NCI-H1417 (cell line): ENCODE measurements at regions not wholly inside any gene's neighbourhood (a gene's known extent, or its start where the extent isn't known, plus 50 kb on each side); places are given as distances from the start of the nearest gene placed in this dataset.
"Not testable (repeated sequence)": the region's sequence is repeated elsewhere in the genome, so short reads cannot be mapped to it uniquely, and the experiment has no call there.

ENCODE experiments used
- DNase-seq, 3 experiments: peaks; one replicate each; lab custom pipeline; 2025; lab: John Stamatoyannopoulos, UW

GRCh38 chr18:76605341-76605929 lies 110.4 kb upstream of the ZNF516 start:
- DNase-seq: no peak

- no peak for DNase-seq
Observed at GRCh38 chr18:76604935-76605240, 109.8 kb upstream of the ZNF516 start.

DNA sequence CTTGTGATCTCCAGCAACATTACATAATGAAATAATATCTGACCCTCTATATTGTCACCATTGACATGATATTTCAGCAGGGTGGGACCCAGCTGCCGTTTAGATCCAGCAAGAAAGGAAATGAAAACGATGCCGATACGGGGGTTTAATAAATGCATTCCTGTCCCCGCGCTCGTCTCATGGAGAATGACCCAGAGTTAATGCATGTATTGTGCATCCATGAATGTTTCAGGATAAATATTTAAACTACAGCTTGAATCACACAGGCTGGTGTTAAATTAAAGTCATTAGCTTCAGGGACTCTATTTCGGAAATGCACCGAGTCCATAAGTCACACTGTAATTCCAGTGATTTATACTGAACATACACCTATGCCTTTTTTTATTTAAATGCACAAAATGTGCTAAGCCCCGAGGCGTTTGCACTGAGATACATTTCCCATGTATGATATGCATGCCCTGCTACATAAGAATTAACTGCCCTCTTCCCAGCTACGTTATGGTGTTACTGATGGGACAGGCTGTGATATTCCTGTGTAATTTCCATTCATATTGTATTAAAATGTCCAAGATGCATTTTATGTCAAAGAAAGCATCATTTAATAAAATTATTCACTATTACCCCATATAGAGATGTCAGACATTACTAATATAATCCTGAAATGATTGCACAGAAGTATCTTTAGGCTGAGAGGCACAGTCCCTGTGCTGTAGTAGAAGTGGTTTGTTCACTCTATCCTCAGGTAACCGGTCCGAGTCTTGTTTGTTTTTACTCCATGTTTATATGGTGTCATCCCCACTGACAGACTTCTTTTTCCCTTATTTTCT lies 109.3 kb upstream of the ZNF516 start:
- DNase-seq: no peak

DNA sequence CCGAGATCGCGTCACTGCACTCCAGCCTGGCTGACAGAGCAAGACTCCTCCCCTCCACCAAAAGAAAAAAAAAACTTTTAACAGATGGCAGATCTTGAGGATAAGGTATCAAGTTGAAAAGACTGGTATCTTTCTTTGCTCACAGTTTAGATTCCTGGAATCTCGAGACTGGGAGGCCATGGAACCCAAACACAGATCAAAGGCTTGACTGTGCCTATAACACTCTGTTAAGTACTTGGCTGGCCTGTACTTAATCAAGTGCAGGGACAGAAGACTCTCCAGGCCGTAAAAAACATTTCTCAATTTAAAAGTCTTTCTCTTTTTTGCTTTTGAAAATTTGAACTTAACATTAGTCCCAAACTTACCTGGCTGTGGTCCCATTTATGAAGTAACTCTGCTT lies 107.1 kb upstream of the ZNF516 start:
- DNase-seq: no peak

- not testable (repeated sequence) for DNase-seq
Observed at GRCh38 chr18:76600076-76600475, 105.0 kb upstream of the ZNF516 start.

DNA sequence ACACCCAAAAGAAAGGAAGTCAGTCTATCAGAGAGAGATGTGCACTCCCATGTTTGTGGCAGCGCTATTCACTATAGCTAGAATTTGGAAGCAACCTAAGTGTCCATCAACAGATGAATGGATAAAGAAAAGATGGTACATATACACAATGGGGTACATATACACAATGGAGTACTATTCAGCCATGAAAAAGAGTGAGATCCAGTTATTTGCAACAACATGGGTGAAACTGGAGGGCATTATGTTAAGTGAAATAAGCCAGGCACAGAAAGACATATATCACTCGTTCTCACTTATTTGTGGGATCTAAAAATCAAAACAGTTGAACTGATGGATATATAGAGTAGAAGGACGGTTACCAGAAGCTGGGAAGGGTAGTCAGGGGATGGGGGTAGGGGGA lies 99.9 kb upstream of the ZNF516 start:
- no peak for DNase-seq

DNA sequence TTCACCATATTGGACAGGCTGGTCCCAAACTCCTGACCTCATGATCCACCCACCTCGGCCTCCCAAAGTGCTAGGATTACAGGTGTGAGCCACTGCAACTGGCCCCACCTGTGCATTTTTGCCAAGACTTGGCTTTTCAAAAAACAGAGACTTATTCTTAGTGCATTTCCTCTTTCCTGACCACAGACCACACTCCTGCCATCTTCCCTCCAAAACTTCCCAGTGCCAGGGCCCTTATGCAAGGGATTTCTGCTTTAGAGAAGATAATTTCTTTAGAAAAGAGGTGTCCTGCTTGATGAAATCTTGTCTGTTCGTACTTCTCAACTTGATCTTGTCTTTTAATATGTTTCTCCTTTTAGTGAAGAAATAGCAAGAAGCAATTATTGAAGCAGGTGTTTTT lies 98.8 kb upstream of the ZNF516 start:
- no peak for DNase-seq

DNA sequence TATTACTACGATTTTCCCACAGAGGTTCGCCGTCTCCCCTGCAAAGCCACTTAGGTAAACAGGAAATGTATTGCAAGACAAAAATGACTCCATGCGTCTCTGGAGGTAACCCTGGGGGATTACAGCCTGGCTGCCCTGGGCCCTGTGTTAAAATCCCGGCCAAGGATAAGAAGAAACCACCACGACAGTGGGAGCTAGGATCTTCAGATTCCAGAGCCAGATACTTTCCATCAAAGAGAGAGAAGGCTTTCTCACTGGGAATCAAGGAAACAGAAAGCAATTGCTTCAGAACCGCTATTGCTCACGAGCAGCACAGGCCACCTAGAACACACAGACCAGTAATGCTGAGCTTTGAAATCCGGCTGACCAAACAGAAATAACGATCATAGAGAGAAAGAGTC lies 97.9 kb upstream of the ZNF516 start:
- peak in 2 of 3 experiments; percentile 25 to 72 for DNase-seq

DNA sequence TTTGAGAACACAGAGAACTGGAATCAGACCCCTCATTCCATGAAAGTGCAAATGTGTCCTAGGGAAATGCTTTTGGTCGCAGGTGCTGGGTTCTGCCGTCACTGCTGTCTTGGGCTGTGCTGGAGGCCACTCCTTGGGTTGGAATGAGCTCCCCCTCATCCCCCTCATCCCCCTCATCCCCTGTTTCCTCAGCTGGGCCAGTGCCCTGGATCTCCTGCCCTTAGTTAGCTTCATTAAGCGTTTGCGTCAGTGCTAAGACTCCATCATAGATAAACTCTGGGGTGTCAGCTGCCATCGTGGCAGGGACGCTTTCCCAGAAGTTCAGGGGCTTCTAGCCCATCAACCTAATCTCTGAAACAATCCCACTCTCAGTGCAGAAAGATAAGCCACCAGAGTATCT lies 97.1 kb upstream of the ZNF516 start:
- DNase-seq: no peak

DNA sequence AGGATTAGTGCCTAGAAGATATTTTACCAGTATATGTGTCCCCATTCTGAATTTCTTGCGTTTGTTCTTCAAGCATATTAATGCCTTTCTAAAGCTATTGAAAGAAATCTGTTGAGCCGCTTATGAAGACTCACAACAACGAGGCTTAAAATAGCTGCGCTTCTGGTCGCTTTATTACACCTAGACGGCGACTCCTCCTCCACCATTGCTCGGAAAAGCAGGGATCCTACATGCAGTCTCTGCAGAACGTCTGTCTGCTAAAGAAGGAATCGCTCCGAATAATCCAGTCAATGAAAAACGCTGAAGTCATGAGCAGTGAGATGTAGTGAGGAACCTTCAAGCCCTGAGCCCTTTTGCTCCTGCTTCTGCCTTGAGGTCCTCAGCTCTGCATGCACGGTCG lies 94.8 kb upstream of the ZNF516 start:
- DNase-seq: peak in 2 of 3 experiments; percentile 49 to 68

DNA sequence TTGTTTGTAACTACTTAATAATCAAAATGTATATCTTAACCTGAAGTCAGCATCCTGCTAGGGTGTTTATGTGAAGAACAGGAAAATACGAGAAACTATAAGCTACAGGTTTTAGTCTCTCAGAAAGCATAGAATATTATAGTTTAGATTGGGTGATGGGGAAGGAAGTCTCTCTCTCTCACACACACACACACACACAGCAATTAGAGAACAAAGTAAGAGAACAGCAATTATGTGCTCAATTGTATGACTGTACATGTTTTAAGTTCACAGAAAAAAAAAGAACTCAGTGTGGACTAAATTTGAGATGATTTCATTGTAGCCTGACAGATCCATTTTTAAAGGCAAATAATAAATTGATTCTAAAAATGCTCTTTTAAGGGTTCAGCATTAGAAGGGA lies 94.3 kb upstream of the ZNF516 start:
- peak in 2 of 3 experiments; percentile 69 to 81 for DNase-seq

DNA sequence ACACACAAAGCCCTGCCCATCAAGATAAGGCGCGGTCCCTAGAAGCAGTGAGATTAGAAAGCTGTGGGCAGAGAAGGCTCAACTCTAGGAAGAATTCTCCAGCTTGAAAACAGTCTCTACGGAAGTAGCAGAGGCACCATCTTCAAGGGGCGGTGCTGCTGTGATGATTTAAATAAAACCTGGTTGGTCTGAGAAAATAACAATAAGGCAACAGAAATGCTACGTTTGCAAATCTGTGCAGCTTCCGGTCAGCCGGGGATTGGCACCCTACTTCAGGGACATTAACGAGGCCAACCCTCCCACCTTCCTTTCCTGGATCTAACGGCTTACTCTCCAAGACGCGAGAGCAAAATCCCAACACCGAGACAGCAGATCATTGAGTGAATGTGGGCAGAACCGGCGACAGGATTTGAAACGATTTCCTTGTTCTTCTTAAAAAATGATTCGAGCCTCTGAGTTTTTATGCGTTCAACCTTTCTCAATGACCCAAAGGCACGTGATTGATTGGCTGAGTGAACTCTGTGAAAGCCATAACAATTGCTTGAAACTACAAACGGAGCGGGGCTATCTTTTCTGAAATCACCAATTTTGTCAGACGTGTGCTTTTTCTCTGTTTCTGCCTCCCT lies 93.7 kb upstream of the ZNF516 start:
- peak in 1 of 3 experiments; percentile 67 for DNase-seq

- DNase-seq: no peak
Observed at GRCh38 chr18:76587879-76588271, 92.8 kb upstream of the ZNF516 start.

DNA sequence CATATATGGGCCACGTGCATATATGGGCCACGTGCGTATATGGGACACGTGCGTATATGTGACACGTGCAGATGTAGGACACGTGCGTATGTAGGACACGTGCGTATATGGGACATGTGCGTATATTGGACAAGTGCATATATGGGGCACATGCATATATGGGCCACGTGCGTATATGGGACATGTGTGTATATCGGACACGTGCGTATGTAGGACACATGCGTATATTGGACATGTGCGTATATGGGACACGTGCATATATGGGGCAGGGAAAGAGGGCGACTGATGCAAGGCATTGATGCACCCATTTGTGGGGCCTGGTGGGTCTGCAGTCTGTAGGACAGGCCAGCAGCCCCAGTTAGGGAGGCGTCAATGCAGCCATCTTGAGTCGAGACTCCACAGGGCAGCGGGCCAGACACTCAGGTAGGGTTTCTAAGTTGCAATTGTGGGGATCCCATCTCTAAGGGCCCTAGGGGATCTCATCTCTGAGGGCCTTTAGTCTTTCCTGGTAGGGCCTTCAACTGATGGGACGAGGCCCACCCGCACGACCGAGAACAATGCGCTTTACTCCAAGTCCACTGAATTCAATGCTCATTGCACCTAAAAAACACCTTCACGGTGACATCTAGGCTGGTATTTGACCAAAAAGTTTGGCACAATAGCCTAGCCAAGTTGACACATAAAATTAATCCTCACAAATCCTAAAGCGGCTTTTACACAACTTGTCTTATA lies 92.3 kb upstream of the ZNF516 start:
- no peak for DNase-seq

DNA sequence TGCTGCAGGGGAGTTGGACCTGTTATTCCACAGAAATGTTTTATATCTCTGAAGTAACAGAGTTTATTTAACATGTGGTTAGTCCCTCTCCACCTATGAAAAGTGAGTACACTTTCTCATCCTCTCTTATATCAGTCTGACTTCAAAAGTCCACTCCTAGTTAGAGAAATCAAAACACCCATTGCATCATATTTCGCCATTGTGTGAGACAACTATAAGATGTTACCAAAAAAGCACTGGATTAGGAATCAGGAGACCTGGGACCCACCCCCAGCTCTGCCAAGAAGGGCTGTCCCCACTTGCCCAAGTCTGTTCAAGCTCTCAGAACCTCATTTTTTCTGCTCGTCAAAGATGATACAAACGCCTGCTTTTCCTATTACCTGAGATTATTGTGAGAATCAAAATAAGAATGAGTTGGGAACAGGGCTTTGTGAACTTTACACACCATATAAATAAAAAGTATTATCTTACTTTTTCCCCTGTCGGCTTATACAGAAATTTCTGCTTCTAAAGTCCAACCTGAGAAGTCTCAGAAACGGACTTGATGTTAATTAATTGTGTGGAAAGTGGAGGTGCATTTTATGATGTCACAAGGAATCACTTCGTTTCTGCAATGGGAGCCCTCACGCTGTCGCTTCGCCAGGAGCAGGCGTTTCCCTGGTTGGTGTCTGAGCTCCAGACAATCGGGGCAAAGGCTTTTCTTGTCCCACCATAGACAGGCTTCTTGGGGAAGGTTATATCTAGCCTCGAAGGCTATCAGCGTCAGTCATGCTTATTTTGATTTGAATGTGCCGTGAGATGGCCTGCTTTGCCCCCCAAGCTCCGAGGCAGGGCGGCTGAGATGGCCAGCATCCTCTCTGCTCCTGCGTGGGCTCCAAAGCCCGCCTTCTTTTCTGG lies 89.6 kb upstream of the ZNF516 start:
- DNase-seq: no peak

GRCh38 chr18:76581261-76581660 lies 86.2 kb upstream of the ZNF516 start:
- no peak for DNase-seq

DNA sequence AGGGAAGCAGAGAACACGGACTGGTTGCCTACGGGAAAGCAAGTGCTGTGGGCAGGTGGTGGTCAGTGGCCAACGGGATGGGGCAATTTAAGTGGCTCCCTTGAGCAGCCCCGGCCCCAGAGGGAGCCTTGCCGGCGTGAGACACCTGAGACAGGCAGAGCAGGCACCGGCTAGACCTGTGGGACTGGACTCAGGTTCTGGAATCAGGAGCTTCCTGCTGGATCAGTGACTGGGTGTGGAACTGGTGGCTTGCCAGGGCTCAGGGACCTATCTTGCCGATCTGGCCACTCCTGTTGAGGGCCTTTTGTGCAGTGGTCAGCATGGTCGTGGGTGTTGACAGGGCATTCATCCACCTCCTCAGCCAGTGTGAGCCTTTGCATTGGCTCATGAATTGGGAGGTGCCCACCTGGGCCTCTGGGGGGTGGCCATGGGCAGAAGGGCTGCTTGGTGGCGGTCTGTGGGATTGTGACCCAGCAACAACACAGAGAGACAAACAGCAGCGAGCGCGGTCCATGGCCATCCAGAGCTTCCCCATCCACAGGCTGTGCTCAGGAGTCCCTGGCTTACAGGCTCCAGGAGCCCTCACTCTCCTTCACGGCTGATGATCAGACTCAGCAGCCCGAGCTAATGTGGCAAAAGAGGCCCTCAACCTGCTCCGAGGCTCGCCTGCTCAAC lies 85.4 kb upstream of the ZNF516 start:
- no peak for DNase-seq

- no peak for DNase-seq
Observed at GRCh38 chr18:76579301-76579695, 84.3 kb upstream of the ZNF516 start.

GRCh38 chr18:76578571-76579300 lies 83.7 kb upstream of the ZNF516 start:
- no peak for DNase-seq

DNA sequence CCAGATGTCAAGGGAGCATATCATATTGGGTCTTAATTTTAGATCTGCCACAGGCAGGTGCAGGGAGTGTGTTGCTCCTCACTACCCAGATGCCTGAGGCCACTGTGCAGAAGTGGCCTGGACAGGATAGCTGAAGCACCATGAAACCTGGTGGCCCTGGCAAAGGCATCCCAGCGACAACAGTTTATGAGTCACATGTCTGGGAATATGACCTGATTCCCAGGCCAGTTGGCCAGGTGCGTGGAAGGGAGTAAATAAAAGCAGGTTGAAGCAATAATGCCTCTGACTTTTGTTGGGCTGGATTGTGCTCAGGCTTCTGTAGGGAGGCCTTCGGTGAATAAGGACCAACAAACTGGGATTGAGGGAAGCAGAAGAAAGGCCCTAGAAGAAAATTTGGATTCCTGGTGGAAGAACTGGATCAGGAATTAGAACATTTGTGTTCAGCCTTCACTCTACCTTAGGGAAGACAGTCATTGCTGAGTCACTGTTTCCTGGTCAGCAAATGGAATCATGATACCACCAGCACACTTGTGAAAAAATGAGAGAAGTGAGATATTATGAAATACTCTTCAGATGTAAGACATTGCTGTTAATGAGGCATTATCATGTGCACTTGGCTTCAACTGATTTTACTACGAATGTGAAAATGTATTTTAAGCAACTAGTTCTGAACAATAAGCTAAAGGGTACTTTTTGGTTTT lies 78.4 kb upstream of the ZNF516 start:
- no peak for DNase-seq
